ENCODE measurements at regions not wholly inside any gene's neighbourhood (a gene's known extent, or its start where the extent isn't known, plus 50 kb on each side); places are given as distances from the start of the nearest gene placed in this dataset.

- Histone ChIP-seq H3K9me3 (ENCODE audit: control insufficient read depth in 3 of 3, low read length in 3 of 3) (no peaks in the 10 kb centered on the region), H3K9ac (ENCODE audit: low read depth in 1 of 3, low read length in 3 of 3) (no peak overlapping the region), H3K4me3 (ENCODE audit: low read length in 3 of 3) (no peak overlapping the region), H3K27me3 (ENCODE audit: control insufficient read depth in 3 of 3, insufficient read depth in 3 of 3, low read length in 3 of 3) (no peaks in the 10 kb centered on the region), H3K4me1 (ENCODE audit: control insufficient read depth in 3 of 3, insufficient read depth in 3 of 3, low read length in 3 of 3) (no peaks in the 10 kb centered on the region), H3K27ac (ENCODE audit: low read depth, low read length) (no peak overlapping the region), H3K36me3 (ENCODE audit: control insufficient read depth in 3 of 3, insufficient read depth in 3 of 3, low read length in 3 of 3) (no peaks in the 10 kb centered on the region)
Measured at GRCh38 chr5:52702877-52703276, 84.8 kb upstream of the ITGA1 start.

DNA sequence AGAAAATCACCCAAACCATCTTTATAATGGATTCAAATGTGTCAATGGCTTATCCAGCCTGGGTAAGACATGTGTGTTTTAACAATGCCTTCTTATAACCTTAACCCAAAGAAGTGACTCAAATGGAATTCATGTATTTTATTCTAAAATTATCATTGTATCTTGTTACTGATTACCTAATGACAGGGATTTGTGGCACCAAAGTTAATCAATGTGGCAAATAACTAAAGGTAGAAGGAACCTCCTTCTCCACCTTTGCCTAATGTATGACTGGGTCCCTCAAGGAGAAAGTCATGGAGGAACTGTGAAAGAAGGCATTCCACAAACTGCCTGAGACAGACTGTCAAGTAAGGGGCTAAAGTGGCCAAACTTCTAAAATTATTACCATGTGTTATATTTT lies 84.4 kb upstream of the ITGA1 start:
- Histone ChIP-seq H3K9ac (ENCODE audit: low read depth in 1 of 3, low read length in 3 of 3) (no peak overlapping the region), H3K4me1 (ENCODE audit: control insufficient read depth in 3 of 3, insufficient read depth in 3 of 3, low read length in 3 of 3) (no peaks in the 10 kb centered on the region), H3K27ac (ENCODE audit: low read depth, low read length) (no peak overlapping the region), H3K9me3 (ENCODE audit: control insufficient read depth in 3 of 3, low read length in 3 of 3) (no peaks in the 10 kb centered on the region), H3K27me3 (ENCODE audit: control insufficient read depth in 3 of 3, insufficient read depth in 3 of 3, low read length in 3 of 3) (no peaks in the 10 kb centered on the region), H3K4me3 (ENCODE audit: low read length in 3 of 3) (no peak overlapping the region), H3K36me3 (ENCODE audit: control insufficient read depth in 3 of 3, insufficient read depth in 3 of 3, low read length in 3 of 3) (no peaks in the 10 kb centered on the region)

GRCh38 chr5:52705720-52706119 lies 82.0 kb upstream of the ITGA1 start:
- Histone ChIP-seq H3K9ac (ENCODE audit: low read depth in 1 of 3, low read length in 3 of 3) (no peak overlapping the region), H3K27ac (ENCODE audit: low read depth, low read length) (peak overlapping the region; percentile 5), H3K4me3 (ENCODE audit: low read length in 3 of 3) (no peak overlapping the region), H3K9me3 (ENCODE audit: control insufficient read depth in 3 of 3, low read length in 3 of 3) (no peaks in the 10 kb centered on the region), H3K27me3 (ENCODE audit: control insufficient read depth in 3 of 3, insufficient read depth in 3 of 3, low read length in 3 of 3) (no peaks in the 10 kb centered on the region), H3K36me3 (ENCODE audit: control insufficient read depth in 3 of 3, insufficient read depth in 3 of 3, low read length in 3 of 3) (no peaks in the 10 kb centered on the region), H3K4me1 (ENCODE audit: control insufficient read depth in 3 of 3, insufficient read depth in 3 of 3, low read length in 3 of 3) (peaks cover 0 to 6% (median 0%) of the 10 kb centered on the region in 3 donors)

GRCh38 chr5:52706775-52707174 lies 80.9 kb upstream of the ITGA1 start:
- Histone ChIP-seq H3K27ac (ENCODE audit: low read depth, low read length) (no peak overlapping the region), H3K36me3 (ENCODE audit: control insufficient read depth in 3 of 3, insufficient read depth in 3 of 3, low read length in 3 of 3) (no peaks in the 10 kb centered on the region), H3K27me3 (ENCODE audit: control insufficient read depth in 3 of 3, insufficient read depth in 3 of 3, low read length in 3 of 3) (no peaks in the 10 kb centered on the region), H3K4me1 (ENCODE audit: control insufficient read depth in 3 of 3, insufficient read depth in 3 of 3, low read length in 3 of 3) (peaks cover 0 to 6% (median 0%) of the 10 kb centered on the region in 3 donors), H3K9ac (ENCODE audit: low read depth in 1 of 3, low read length in 3 of 3) (no peak overlapping the region), H3K9me3 (ENCODE audit: control insufficient read depth in 3 of 3, low read length in 3 of 3) (no peaks in the 10 kb centered on the region), H3K4me3 (ENCODE audit: low read length in 3 of 3) (no peak overlapping the region)

DNA sequence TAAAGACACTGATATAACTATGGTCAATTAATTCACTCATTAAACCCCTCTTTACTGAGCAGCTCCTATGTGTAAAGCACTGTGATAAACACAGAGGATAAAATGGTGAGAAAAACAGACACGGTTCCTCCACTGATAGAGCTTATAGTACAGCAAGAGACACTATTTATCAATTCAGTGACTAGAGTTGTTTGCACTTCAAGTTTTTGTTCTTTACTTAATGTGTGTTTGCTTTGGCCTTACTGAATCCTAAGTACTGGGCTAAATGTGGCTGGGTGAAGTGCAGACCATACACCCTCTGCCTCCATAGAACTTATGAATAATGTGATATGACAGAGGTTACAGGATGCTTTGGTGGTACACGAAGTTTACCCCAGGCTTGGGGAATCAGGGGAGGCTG lies 80.1 kb upstream of the ITGA1 start:
- peaks cover 0 to 6% (median 0%) of the 10 kb centered on the region in 3 donors for H3K4me1 ChIP-seq (ENCODE audit: control insufficient read depth in 3 of 3, insufficient read depth in 3 of 3, low read length in 3 of 3)
- H3K4me3 ChIP-seq (ENCODE audit: low read length in 3 of 3): no peak overlapping the region
- no peak overlapping the region for H3K9ac ChIP-seq (ENCODE audit: low read depth in 1 of 3, low read length in 3 of 3)
- no peaks in the 10 kb centered on the region for H3K27me3 ChIP-seq (ENCODE audit: control insufficient read depth in 3 of 3, insufficient read depth in 3 of 3, low read length in 3 of 3)
- no peak overlapping the region for H3K27ac ChIP-seq (ENCODE audit: low read depth, low read length)
- no peaks in the 10 kb centered on the region for H3K9me3 ChIP-seq (ENCODE audit: control insufficient read depth in 3 of 3, low read length in 3 of 3)
- H3K36me3 ChIP-seq (ENCODE audit: control insufficient read depth in 3 of 3, insufficient read depth in 3 of 3, low read length in 3 of 3): no peaks in the 10 kb centered on the region

- Histone ChIP-seq H3K9ac (ENCODE audit: low read depth in 1 of 3, low read length in 3 of 3) (no peak overlapping the region), H3K27ac (ENCODE audit: low read depth, low read length) (no peak overlapping the region)
Measured at GRCh38 chr5:52708463-52708862, 79.3 kb upstream of the ITGA1 start.

DNA sequence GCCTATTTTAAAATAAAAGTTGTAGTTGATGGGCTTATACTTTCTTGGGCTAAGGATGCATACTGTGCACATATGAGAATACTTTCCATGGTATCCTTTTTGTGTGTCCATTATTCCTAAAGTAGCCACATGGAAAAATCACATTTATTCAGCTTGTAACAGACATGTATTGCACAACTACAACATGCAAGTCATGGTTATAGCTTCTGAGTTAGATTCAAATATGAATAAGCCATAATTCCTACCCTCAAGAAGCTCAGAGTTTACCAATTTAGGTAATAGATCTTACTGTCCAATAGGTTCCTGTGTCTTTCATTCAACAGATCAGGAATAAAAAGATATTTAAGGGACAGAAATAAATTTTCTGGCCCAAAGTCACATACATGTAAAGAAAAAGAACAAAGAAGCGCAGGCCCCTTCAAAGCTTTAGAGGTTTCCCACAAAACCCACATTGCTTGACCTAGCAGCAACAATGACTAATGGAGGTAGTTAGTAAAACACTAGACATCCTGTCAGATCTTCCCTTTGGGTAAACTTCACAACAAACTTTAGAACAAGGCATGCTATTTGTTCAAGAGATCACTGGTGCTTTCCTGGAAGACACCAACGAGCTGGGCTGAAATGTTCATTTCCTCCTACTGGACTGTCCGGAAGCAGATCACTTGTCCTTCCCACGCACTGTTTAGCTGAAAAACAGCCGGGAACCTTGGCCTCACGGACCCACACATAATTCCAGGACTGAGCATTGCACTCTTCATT lies 78.4 kb upstream of the ITGA1 start:
- Histone ChIP-seq H3K4me3 (ENCODE audit: low read length in 3 of 3) (no peak overlapping the region), H3K27me3 (ENCODE audit: control insufficient read depth in 3 of 3, insufficient read depth in 3 of 3, low read length in 3 of 3) (no peaks in the 10 kb centered on the region), H3K4me1 (ENCODE audit: control insufficient read depth in 3 of 3, insufficient read depth in 3 of 3, low read length in 3 of 3) (peaks cover 0 to 6% (median 0%) of the 10 kb centered on the region in 3 donors), H3K27ac (ENCODE audit: low read depth, low read length) (peak overlapping the region; percentile 21), H3K9ac (ENCODE audit: low read depth in 1 of 3, low read length in 3 of 3) (no peak overlapping the region), H3K9me3 (ENCODE audit: control insufficient read depth in 3 of 3, low read length in 3 of 3) (no peaks in the 10 kb centered on the region), H3K36me3 (ENCODE audit: control insufficient read depth in 3 of 3, insufficient read depth in 3 of 3, low read length in 3 of 3) (no peaks in the 10 kb centered on the region)

More at GRCh38 chr5:52708463-52708862, 79.3 kb upstream of the ITGA1 start:
- H3K4me1 ChIP-seq (ENCODE audit: control insufficient read depth in 3 of 3, insufficient read depth in 3 of 3, low read length in 3 of 3): peaks cover 0 to 6% (median 0%) of the 10 kb centered on the region in 3 donors
- no peaks in the 10 kb centered on the region for H3K9me3 ChIP-seq (ENCODE audit: control insufficient read depth in 3 of 3, low read length in 3 of 3)
- H3K36me3 ChIP-seq (ENCODE audit: control insufficient read depth in 3 of 3, insufficient read depth in 3 of 3, low read length in 3 of 3): no peaks in the 10 kb centered on the region
- H3K27me3 ChIP-seq (ENCODE audit: control insufficient read depth in 3 of 3, insufficient read depth in 3 of 3, low read length in 3 of 3): no peaks in the 10 kb centered on the region
- no peak overlapping the region for H3K4me3 ChIP-seq (ENCODE audit: low read length in 3 of 3)

GRCh38 chr5:52710310-52710971 lies 77.3 kb upstream of the ITGA1 start:
- Histone ChIP-seq H3K27ac (ENCODE audit: low read depth, low read length) (no peak overlapping the region), H3K36me3 (ENCODE audit: control insufficient read depth in 3 of 3, insufficient read depth in 3 of 3, low read length in 3 of 3) (no peaks in the 10 kb centered on the region), H3K27me3 (ENCODE audit: control insufficient read depth in 3 of 3, insufficient read depth in 3 of 3, low read length in 3 of 3) (no peaks in the 10 kb centered on the region), H3K4me1 (ENCODE audit: control insufficient read depth in 3 of 3, insufficient read depth in 3 of 3, low read length in 3 of 3) (peaks cover 0 to 6% (median 0%) of the 10 kb centered on the region in 3 donors), H3K9ac (ENCODE audit: low read depth in 1 of 3, low read length in 3 of 3) (no peak overlapping the region), H3K4me3 (ENCODE audit: low read length in 3 of 3) (no peak overlapping the region), H3K9me3 (ENCODE audit: control insufficient read depth in 3 of 3, low read length in 3 of 3) (no peaks in the 10 kb centered on the region)

DNA sequence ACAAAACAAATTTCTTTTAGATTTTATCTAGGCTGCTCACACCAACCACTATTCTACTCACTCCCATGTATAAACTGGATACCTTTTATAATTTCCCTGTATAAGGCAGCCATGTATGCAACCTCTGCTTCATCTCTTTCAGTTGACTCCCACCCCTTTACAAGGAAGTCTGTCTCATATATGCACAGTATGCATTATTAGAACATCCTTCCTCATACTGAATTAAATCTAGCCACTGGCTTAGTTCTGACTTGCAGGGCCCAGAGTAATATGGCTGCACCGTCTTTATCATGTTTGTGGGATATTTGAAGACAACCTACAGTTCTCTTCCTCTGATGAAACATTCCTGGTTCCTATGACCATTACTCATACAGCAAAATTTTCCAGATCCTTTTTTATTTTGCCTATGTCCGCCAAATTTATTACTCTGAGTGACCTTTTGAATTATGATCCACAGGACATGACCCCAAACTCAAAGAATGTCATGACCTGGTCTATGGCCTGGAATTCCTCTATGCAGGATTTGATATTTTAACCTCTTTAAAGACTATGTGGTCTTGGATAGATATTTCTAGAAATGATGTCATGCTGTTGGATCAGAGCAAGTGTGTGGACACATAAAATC lies 76.6 kb upstream of the ITGA1 start:
- peaks cover 0 to 6% (median 0%) of the 10 kb centered on the region in 3 donors for H3K4me1 ChIP-seq (ENCODE audit: control insufficient read depth in 3 of 3, insufficient read depth in 3 of 3, low read length in 3 of 3)
- H3K36me3 ChIP-seq (ENCODE audit: control insufficient read depth in 3 of 3, insufficient read depth in 3 of 3, low read length in 3 of 3): no peaks in the 10 kb centered on the region
- no peaks in the 10 kb centered on the region for H3K9me3 ChIP-seq (ENCODE audit: control insufficient read depth in 3 of 3, low read length in 3 of 3)
- no peak overlapping the region for H3K27ac ChIP-seq (ENCODE audit: low read depth, low read length)
- H3K4me3 ChIP-seq (ENCODE audit: low read length in 3 of 3): no peak overlapping the region
- H3K27me3 ChIP-seq (ENCODE audit: control insufficient read depth in 3 of 3, insufficient read depth in 3 of 3, low read length in 3 of 3): no peaks in the 10 kb centered on the region
- no peak overlapping the region for H3K9ac ChIP-seq (ENCODE audit: low read depth in 1 of 3, low read length in 3 of 3)

DNA sequence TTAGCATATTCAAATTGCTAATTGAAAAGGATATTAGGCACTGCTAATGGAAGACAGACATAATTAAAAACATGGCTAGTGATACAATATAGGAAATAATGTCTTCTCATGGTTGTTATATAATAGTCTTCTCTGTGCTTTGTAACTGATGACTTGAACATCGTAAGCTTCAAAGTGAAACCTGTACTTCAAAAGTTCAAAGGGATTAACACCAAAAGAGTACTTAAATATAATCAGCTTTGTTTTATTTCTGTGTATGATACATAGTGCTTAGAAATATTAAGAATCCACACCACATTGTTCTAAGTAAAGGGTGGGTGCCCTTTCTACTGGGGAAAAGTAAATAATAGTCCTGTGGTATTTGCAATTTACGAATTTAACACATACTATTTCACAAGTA lies 75.4 kb upstream of the ITGA1 start:
- H3K4me3 ChIP-seq (ENCODE audit: low read length in 3 of 3): no peak overlapping the region
- H3K4me1 ChIP-seq (ENCODE audit: control insufficient read depth in 3 of 3, insufficient read depth in 3 of 3, low read length in 3 of 3): peaks cover 0 to 6% (median 0%) of the 10 kb centered on the region in 3 donors
- no peak overlapping the region for H3K27ac ChIP-seq (ENCODE audit: low read depth, low read length)
- no peaks in the 10 kb centered on the region for H3K27me3 ChIP-seq (ENCODE audit: control insufficient read depth in 3 of 3, insufficient read depth in 3 of 3, low read length in 3 of 3)
- H3K36me3 ChIP-seq (ENCODE audit: control insufficient read depth in 3 of 3, insufficient read depth in 3 of 3, low read length in 3 of 3): no peaks in the 10 kb centered on the region
- no peak overlapping the region for H3K9ac ChIP-seq (ENCODE audit: low read depth in 1 of 3, low read length in 3 of 3)
- H3K9me3 ChIP-seq (ENCODE audit: control insufficient read depth in 3 of 3, low read length in 3 of 3): no peaks in the 10 kb centered on the region

Measured in skeletal muscle tissue (tissue), 3 donors.